HEK293 (cell line): ENCODE measurements at regions not wholly inside any gene's neighbourhood (a gene's known extent, or its start where the extent isn't known, plus 50 kb on each side); places are given as distances from the start of the nearest gene placed in this dataset.

Source experiments
- CTCF ChIA-PET: fragments of 350-600 bp; formaldehyde crosslinking; extraction: SDS; loops from one replicate; lab custom pipeline; 2021; ENCODE audit warnings: antibody characterized with exemption; lab: Yijun Ruan, JAX
- POLR2A ChIA-PET: fragments of 300-600 bp; formaldehyde crosslinking; extraction: SDS; loops from one replicate; lab custom pipeline; 2020; ENCODE audit warnings: antibody characterized with exemption, inconsistent platforms; lab: Yijun Ruan, JAX
- H3K27ac ChIP-seq: fragments of 200-500 bp; sonication (Bioruptor generic); 2 replicates; pipeline ENCODE4 v1.5.1; 2014; ENCODE audit warnings: low read depth, low read length, control low read depth, inconsistent platforms; ENCODE audit errors: extremely low read depth
- H3K36me3 ChIP-seq, 2 experiments: fragments of 200-500 bp in 1 of 2; sonication (Bioruptor generic) in 1 of 2; 1 replicate in 1 of 2; 2 replicates in 1 of 2; pipeline ENCODE4 v1.5.1; 2014 to 2017; ENCODE audit warnings: inconsistent platforms in 2 of 2, low read length in 2 of 2; ENCODE audit not compliant: control insufficient read depth in 2 of 2, insufficient read depth in 1 of 2
- H3K4me1 ChIP-seq: fragments of 200-500 bp; sonication (Bioruptor generic); 2 replicates; pipeline ENCODE4 v1.5.1; 2014; ENCODE audit warnings: mild to moderate bottlenecking, low read length, inconsistent platforms; ENCODE audit not compliant: control insufficient read depth, insufficient read depth
- H3K4me3 ChIP-seq: 2 replicates; pipeline ENCODE4 v1.5.1; 2011; ENCODE audit warnings: low read depth, mild to moderate bottlenecking, control low read depth, low read length, moderate library complexity
- H3K9me3 ChIP-seq: fragments of 200-500 bp; sonication (Bioruptor generic); 2 replicates; pipeline ENCODE4 v1.5.1; 2014; ENCODE audit warnings: low read depth, low read length, inconsistent platforms; ENCODE audit not compliant: control insufficient read depth, insufficient read depth
- GLI4 ChIP-seq: fragments of 450-650 bp; formaldehyde crosslinking; IDR thresholded peaks from 2 replicates; pipeline ENCODE4 v1.5.1; 2016; ENCODE audit warnings: missing biosample characterization, missing genetic modification characterization
- MZF1 ChIP-seq: fragments of 450-650 bp; formaldehyde crosslinking; IDR thresholded peaks from 2 replicates; pipeline ENCODE4 v1.5.1; 2017; ENCODE audit warnings: missing biosample characterization, missing genetic modification characterization, borderline replicate concordance
- OSR2 ChIP-seq: fragments of 450-650 bp; formaldehyde crosslinking; IDR thresholded peaks from 2 replicates; pipeline ENCODE4 v1.5.1; 2016; ENCODE audit warnings: missing biosample characterization, missing genetic modification characterization
- RBAK ChIP-seq: fragments of 450-650 bp; formaldehyde crosslinking; IDR thresholded peaks from 2 replicates; pipeline ENCODE4 v1.5.1; 2016; ENCODE audit warnings: missing biosample characterization, missing genetic modification characterization
- SCRT2 ChIP-seq: fragments of 450-650 bp; formaldehyde crosslinking; IDR thresholded peaks from 2 replicates; pipeline ENCODE4 v1.5.1; 2016; ENCODE audit warnings: missing biosample characterization, missing genetic modification characterization
- SP7 ChIP-seq: fragments of 450-650 bp; formaldehyde crosslinking; IDR thresholded peaks from 2 replicates; pipeline ENCODE4 v1.5.1; 2016; ENCODE audit warnings: missing biosample characterization, missing genetic modification characterization
- ZBTB17 ChIP-seq: fragments of 450-650 bp; formaldehyde crosslinking; IDR thresholded peaks from 2 replicates; pipeline ENCODE4 v1.5.1; 2016; ENCODE audit warnings: missing biosample characterization, missing genetic modification characterization
- ZBTB48 ChIP-seq: fragments of 450-650 bp; formaldehyde crosslinking; IDR thresholded peaks from 2 replicates; pipeline ENCODE4 v1.5.1; 2016; ENCODE audit warnings: missing biosample characterization, missing genetic modification characterization
- ZEB2 ChIP-seq: fragments of 450-650 bp; formaldehyde crosslinking; IDR thresholded peaks from 2 replicates; pipeline ENCODE4 v1.5.1; 2016; ENCODE audit warnings: missing biosample characterization, missing genetic modification characterization
- ZFHX2 ChIP-seq: fragments of 450-650 bp; formaldehyde crosslinking; conservative IDR thresholded peaks from 2 replicates; pipeline ENCODE4 v1.5.1; 2016; ENCODE audit warnings: missing biosample characterization, missing genetic modification characterization
- ZFP41 ChIP-seq: fragments of 450-650 bp; formaldehyde crosslinking; IDR thresholded peaks from 2 replicates; pipeline ENCODE4 v1.5.1; 2016; ENCODE audit warnings: missing biosample characterization, missing genetic modification characterization, borderline replicate concordance
- ZNF10 ChIP-seq: fragments of 450-650 bp; formaldehyde crosslinking; IDR thresholded peaks from 2 replicates; pipeline ENCODE4 v1.5.1; 2017; ENCODE audit warnings: missing biosample characterization, missing genetic modification characterization
- ZNF112 ChIP-seq: fragments of 450-650 bp; formaldehyde crosslinking; IDR thresholded peaks from 2 replicates; pipeline ENCODE4 v1.5.0; 2017; ENCODE audit warnings: missing biosample characterization, missing genetic modification characterization
- ZNF114 ChIP-seq: fragments of 450-650 bp; formaldehyde crosslinking; IDR thresholded peaks from 2 replicates; pipeline ENCODE4 v1.5.0; 2017; ENCODE audit warnings: missing biosample characterization, missing genetic modification characterization
- ZNF146 ChIP-seq: fragments of 450-650 bp; formaldehyde crosslinking; IDR thresholded peaks from 2 replicates; pipeline ENCODE4 v1.5.1; 2016; ENCODE audit warnings: missing biosample characterization, missing genetic modification characterization
- ZNF311 ChIP-seq: fragments of 450-650 bp; formaldehyde crosslinking; IDR thresholded peaks from 2 replicates; pipeline ENCODE4 v1.5.1; 2017; ENCODE audit warnings: missing biosample characterization, missing genetic modification characterization, borderline replicate concordance
- ZNF335 ChIP-seq: fragments of 450-650 bp; formaldehyde crosslinking; conservative IDR thresholded peaks from 2 replicates; pipeline ENCODE4 v1.5.1; 2016; ENCODE audit warnings: missing biosample characterization, missing genetic modification characterization
- ZNF366 ChIP-seq: fragments of 450-650 bp; formaldehyde crosslinking; conservative IDR thresholded peaks from 2 replicates; pipeline ENCODE4 v1.5.1; 2016; ENCODE audit warnings: missing biosample characterization, missing genetic modification characterization
- ZNF404 ChIP-seq: fragments of 450-650 bp; formaldehyde crosslinking; IDR thresholded peaks from 2 replicates; pipeline ENCODE4 v1.5.1; 2017; ENCODE audit warnings: missing biosample characterization, missing genetic modification characterization
- ZNF416 ChIP-seq: fragments of 450-650 bp; formaldehyde crosslinking; IDR thresholded peaks from 2 replicates; pipeline ENCODE4 v1.5.1; 2016; ENCODE audit warnings: missing biosample characterization, missing genetic modification characterization
- ZNF529 ChIP-seq: fragments of 450-650 bp; formaldehyde crosslinking; IDR thresholded peaks from 2 replicates; pipeline ENCODE4 v1.5.1; 2017; ENCODE audit warnings: missing genetic modification characterization, missing biosample characterization; ENCODE audit not compliant: insufficient replicate concordance
- ZNF600 ChIP-seq: fragments of 450-650 bp; formaldehyde crosslinking; IDR thresholded peaks from 2 replicates; pipeline ENCODE4 v1.5.1; 2016; ENCODE audit warnings: missing biosample characterization, missing genetic modification characterization
- ZNF629 ChIP-seq: fragments of 450-650 bp; formaldehyde crosslinking; IDR thresholded peaks from 2 replicates; pipeline ENCODE4 v1.5.1; 2017; ENCODE audit warnings: missing biosample characterization, missing genetic modification characterization
- ZNF677 ChIP-seq: fragments of 450-650 bp; IDR thresholded peaks from 2 replicates; pipeline ENCODE4 v1.5.0; 2018; ENCODE audit warnings: missing biosample characterization, mild to moderate bottlenecking, missing genetic modification characterization, moderate library complexity
- ZXDB ChIP-seq: fragments of 450-650 bp; formaldehyde crosslinking; IDR thresholded peaks from 2 replicates; pipeline ENCODE4 v1.5.1; 2016; ENCODE audit warnings: missing biosample characterization, missing genetic modification characterization
- TF ChIP-seq, protein P1 (sequence below): fragments of 450-650 bp; formaldehyde crosslinking; IDR thresholded peaks from 2 replicates; pipeline ENCODE4 v1.5.1; 2016; ENCODE audit warnings: missing biosample characterization, missing genetic modification characterization
- TF ChIP-seq, protein P2 (sequence below): fragments of 450-650 bp; formaldehyde crosslinking; IDR thresholded peaks from 2 replicates; pipeline ENCODE4 v1.5.1; 2016; ENCODE audit warnings: missing biosample characterization, missing genetic modification characterization
- TF ChIP-seq, protein P3 (sequence below): fragments of 450-650 bp; formaldehyde crosslinking; IDR thresholded peaks from 2 replicates; pipeline ENCODE4 v1.5.1; 2016; ENCODE audit warnings: missing biosample characterization, missing genetic modification characterization
- TF ChIP-seq, protein P4 (sequence below): IDR thresholded peaks from 2 replicates; pipeline ENCODE4 v1.6.1; 2011; ENCODE audit warnings: mild to moderate bottlenecking, low read depth, low read length, borderline replicate concordance
- TF ChIP-seq, protein P5 (sequence below): fragments of 450-650 bp; formaldehyde crosslinking; IDR thresholded peaks from 2 replicates; pipeline ENCODE4 v1.5.1; 2017; ENCODE audit warnings: missing biosample characterization, missing genetic modification characterization

DNA sequence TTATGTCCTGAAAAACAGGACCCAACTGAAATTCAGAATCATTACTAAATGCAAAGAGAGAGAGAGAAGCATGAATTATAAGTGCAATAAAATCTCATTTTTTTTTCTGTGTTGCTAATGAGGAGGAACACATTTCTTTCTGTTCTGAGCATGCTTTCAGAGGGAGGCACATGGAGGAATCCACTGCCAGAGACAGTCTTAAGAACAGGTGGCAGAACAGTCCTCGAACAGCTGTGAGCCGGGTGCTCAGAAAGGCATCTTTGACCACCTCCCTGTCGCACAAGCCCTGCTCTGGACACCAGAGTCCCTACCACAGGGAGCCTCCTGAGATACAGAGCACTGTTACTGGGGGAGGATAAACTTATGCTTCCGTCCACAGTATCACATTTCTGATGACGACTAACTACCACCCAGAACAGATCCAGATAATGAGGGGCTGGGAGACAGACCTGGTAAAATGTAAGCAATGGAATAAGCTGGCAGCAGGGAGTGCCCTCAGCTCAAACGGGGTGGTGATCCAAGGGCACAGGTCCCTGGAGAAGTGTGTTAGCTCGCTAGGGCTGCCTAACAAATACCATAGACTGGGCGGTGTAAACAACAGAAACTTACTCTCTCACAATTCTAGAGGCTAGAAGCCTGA lies 134.0 kb downstream of the SLC1A3 start:
- Histone ChIP-seq H3K9me3 (no peaks in the 10 kb centered on the region), H3K36me3 (no peaks in the 10 kb centered on the region), H3K27ac (no peak overlapping the region), H3K4me3 (no peak overlapping the region), H3K4me1 (peaks cover 12% of the 10 kb centered on the region)
- ChIA-PET POLR2A (interaction anchor here (0.6 to 1.4 kb wide), 4 partner anchors 130 to 642 kb away, joined by 3 to 6 read pairs (median 4); partner anchors contain the start of gene NIPBL), CTCF (interaction anchor here (0.7 to 4.8 kb wide), 34 partner anchors 8 to 400 kb away, joined by 3 to 85 read pairs (median 4); no protein-coding TSS in a partner anchor)
- peak; percentile 85; the same call in 1 of the 2 replicates for TF ChIP-seq RBAK
- TF ChIP-seq ZNF677 (tag by site-specific recombination): no peak
- peak; percentile 82; the same call in 1 of the 2 replicates for TF ChIP-seq ZBTB48
- no peak for TF ChIP-seq ZNF311
- 0 out of 2 replicates have a peak, but pooled peaks have one; percentile 5 for TF ChIP-seq ZFHX2
- TF ChIP-seq, protein P1, sequence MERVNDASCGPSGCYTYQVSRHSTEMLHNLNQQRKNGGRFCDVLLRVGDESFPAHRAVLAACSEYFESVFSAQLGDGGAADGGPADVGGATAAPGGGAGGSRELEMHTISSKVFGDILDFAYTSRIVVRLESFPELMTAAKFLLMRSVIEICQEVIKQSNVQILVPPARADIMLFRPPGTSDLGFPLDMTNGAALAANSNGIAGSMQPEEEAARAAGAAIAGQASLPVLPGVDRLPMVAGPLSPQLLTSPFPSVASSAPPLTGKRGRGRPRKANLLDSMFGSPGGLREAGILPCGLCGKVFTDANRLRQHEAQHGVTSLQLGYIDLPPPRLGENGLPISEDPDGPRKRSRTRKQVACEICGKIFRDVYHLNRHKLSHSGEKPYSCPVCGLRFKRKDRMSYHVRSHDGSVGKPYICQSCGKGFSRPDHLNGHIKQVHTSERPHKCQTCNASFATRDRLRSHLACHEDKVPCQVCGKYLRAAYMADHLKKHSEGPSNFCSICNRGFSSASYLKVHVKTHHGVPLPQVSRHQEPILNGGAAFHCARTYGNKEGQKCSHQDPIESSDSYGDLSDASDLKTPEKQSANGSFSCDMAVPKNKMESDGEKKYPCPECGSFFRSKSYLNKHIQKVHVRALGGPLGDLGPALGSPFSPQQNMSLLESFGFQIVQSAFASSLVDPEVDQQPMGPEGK (tag by site-specific recombination): peak; percentile 79
- TF ChIP-seq OSR2 (tag by site-specific recombination): peak; percentile 60
- peak; percentile 81 for TF ChIP-seq ZXDB
- peak; percentile 32 for TF ChIP-seq ZBTB17 (tag by site-specific recombination)
- TF ChIP-seq SP7 (tag by site-specific recombination): peak; percentile 97
- TF ChIP-seq ZNF366 (tag by site-specific recombination): peak; percentile 53
- TF ChIP-seq, protein P2, sequence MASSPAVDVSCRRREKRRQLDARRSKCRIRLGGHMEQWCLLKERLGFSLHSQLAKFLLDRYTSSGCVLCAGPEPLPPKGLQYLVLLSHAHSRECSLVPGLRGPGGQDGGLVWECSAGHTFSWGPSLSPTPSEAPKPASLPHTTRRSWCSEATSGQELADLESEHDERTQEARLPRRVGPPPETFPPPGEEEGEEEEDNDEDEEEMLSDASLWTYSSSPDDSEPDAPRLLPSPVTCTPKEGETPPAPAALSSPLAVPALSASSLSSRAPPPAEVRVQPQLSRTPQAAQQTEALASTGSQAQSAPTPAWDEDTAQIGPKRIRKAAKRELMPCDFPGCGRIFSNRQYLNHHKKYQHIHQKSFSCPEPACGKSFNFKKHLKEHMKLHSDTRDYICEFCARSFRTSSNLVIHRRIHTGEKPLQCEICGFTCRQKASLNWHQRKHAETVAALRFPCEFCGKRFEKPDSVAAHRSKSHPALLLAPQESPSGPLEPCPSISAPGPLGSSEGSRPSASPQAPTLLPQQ (tag by site-specific recombination): peak; percentile 56; the same call in 1 of the 2 replicates
- TF ChIP-seq, protein P3, sequence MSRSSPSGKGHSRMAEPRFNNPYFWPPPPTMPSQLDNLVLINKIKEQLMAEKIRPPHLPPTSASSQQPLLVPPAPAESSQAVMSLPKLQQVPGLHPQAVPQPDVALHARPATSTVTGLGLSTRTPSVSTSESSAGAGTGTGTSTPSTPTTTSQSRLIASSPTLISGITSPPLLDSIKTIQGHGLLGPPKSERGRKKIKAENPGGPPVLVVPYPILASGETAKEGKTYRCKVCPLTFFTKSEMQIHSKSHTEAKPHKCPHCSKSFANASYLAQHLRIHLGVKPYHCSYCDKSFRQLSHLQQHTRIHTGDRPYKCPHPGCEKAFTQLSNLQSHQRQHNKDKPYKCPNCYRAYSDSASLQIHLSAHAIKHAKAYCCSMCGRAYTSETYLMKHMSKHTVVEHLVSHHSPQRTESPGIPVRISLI (tag by site-specific recombination): no peak
- TF ChIP-seq ZNF10 (tag by site-specific recombination): 0 out of 2 replicates have a peak, but pooled peaks have one; percentile 14
- no peak for TF ChIP-seq ZNF404 (tag by site-specific recombination)
- no peak for TF ChIP-seq ZNF112 (tag by site-specific recombination)
- TF ChIP-seq ZFP41: no peak
- TF ChIP-seq ZNF529: no peak
- peak; percentile 53 for TF ChIP-seq ZNF335 (tag by site-specific recombination)
- 0 out of 2 replicates have a peak, but pooled peaks have one; percentile 20 for TF ChIP-seq ZEB2 (tag by site-specific recombination)
- peak; percentile 35 for TF ChIP-seq ZNF629
- TF ChIP-seq ZNF114 (tag by site-specific recombination): no peak
- 0 out of 2 replicates have a peak, but pooled peaks have one; percentile 39 for TF ChIP-seq SCRT2 (tag by site-specific recombination)
- no peak for TF ChIP-seq ZNF146 (tag by site-specific recombination)
- TF ChIP-seq, protein P4, sequence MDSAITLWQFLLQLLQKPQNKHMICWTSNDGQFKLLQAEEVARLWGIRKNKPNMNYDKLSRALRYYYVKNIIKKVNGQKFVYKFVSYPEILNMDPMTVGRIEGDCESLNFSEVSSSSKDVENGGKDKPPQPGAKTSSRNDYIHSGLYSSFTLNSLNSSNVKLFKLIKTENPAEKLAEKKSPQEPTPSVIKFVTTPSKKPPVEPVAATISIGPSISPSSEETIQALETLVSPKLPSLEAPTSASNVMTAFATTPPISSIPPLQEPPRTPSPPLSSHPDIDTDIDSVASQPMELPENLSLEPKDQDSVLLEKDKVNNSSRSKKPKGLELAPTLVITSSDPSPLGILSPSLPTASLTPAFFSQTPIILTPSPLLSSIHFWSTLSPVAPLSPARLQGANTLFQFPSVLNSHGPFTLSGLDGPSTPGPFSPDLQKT: no peak
- no peak for TF ChIP-seq GLI4 (tag by site-specific recombination)
- 0 out of 2 replicates have a peak, but pooled peaks have one; percentile 36 for TF ChIP-seq MZF1 (tag by site-specific recombination)
- no peak for TF ChIP-seq ZNF416
- peak; percentile 100 for TF ChIP-seq ZNF600 (tag by site-specific recombination)
- TF ChIP-seq, protein P5, sequence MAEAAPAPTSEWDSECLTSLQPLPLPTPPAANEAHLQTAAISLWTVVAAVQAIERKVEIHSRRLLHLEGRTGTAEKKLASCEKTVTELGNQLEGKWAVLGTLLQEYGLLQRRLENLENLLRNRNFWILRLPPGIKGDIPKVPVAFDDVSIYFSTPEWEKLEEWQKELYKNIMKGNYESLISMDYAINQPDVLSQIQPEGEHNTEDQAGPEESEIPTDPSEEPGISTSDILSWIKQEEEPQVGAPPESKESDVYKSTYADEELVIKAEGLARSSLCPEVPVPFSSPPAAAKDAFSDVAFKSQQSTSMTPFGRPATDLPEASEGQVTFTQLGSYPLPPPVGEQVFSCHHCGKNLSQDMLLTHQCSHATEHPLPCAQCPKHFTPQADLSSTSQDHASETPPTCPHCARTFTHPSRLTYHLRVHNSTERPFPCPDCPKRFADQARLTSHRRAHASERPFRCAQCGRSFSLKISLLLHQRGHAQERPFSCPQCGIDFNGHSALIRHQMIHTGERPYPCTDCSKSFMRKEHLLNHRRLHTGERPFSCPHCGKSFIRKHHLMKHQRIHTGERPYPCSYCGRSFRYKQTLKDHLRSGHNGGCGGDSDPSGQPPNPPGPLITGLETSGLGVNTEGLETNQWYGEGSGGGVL (tag by site-specific recombination): peak; percentile 55
